ENCODE measurements at regions not wholly inside any gene's neighbourhood (a gene's known extent, or its start where the extent isn't known, plus 50 kb on each side); places are given as distances from the start of the nearest gene placed in this dataset.
"Not testable (repeated sequence)": the region's sequence is repeated elsewhere in the genome, so short reads cannot be mapped to it uniquely, and the experiment has no call there.

GRCh38 chr9:64622058-64622457, 663.0 kb downstream of the FOXD4L5 start:
- H3K36me3 ChIP-seq; H3K4me1 ChIP-seq; H3K9me3 ChIP-seq; H3K27ac ChIP-seq; intact Hi-C loops (cut with DNase I; ENCODE audit: low total_unique reads); H3K4me3 ChIP-seq; H3K27me3 ChIP-seq: not testable (repeated sequence)
- peak; percentile 10 to 16 for DNase-seq (ENCODE audit: low spot score in 2 of 2)

Measured in breast epithelium (tissue), 4 donors.